Activated CD8-positive, alpha-beta memory T cell treated with anti-CD3 and anti-CD28 coated beads for 1 hour (primary cell): ENCODE measurements at regions not wholly inside any gene's neighbourhood (a gene's known extent, or its start where the extent isn't known, plus 50 kb on each side); places are given as distances from the start of the nearest gene placed in this dataset.

Experiments used
- DNase-seq, 2 donors: peaks; one replicate each; pipeline ENCODE4 v3.0.0-alpha.2; 2020; ENCODE audit warnings: low read depth in 1 of 2; ENCODE audit errors: extremely low read depth in 1 of 2

DNA sequence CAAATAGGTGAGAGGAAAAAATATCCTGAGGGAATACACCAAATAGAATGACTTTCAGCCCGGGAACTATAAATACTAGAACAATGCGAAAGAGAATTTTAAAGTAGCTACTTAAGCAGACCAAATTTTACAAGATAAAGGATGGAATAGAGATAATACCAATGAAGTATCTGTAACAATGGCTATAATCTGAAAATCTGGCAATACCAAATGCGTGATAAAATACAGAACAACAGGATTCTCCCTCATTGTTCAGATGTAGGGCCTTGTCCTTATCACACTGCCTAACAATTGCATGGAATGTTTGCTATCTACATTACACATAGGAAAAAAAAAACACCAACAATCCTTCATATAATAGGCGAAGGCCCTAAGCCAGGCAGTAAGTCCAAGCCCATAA, 815.4 kb upstream of the MDGA2 start:
- DNase-seq, result no peak

- no peak for DNase-seq
Observed at GRCh38 chr14:48473944-48474343, 798.5 kb upstream of the MDGA2 start.

- no peak for DNase-seq
Observed at GRCh38 chr14:48456051-48456450, 780.6 kb upstream of the MDGA2 start.

DNA sequence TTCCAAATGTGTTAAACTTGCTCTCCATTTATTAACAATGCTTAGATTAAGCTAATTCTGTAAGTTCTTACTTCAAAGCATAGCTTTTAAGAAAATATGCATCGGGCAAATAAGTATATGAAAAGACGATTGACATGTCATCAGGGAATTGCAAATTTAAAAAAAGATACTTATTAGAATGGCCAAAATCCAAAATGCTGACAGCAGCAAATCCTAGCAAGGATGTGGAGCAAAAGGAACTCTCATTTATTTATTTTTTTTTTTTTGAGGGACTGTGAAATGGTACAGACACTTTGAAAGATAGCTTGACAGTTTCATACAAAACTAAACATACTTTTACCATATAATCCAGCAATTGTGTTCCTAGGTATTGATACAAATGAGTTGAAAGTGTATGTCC, 779.5 kb upstream of the MDGA2 start:
- no peak for DNase-seq

GRCh38 chr14:48452437-48452995, 777.1 kb upstream of the MDGA2 start:
- DNase-seq, result no peak

- DNase-seq, result no peak
Observed at GRCh38 chr14:48435221-48435620, 759.8 kb upstream of the MDGA2 start.

DNA sequence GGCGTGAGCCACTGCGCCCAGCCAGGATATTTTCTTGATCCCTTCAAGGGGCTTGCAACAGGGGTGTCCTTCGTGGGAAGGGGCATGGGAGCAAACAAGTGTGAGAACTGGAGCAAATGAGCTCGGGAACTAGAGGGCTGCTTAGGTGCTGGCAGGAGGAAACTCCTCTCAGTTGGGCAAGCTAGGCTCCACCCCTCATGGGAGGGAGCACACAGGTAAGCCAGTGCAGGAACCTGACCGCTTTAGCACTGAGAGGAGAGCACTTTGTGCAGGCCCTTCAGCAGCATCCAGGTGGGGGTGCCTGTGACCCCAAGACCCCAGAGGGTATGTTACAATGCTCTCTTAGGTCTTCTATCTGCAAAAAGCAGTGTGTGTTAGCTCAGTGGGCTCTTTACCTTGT, 755.4 kb upstream of the MDGA2 start:
- DNase-seq, result no peak

DNA sequence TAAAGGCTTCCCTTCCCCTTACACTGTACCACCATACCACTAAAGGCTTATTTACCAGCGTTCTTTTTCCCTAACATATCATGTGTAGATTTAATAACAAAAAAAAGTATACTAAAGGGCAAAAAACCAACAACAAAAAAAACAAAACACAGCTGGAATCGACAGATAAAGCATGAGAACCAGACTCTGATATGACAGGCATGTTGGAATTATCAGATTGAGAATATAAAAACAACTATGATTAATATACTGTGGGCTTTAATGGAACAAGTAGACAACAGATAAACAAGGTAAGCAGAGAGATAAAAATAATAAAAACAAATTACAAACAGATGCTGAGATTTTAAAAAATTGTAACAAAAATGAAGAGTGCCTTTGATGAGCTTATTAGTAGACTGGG, 754.1 kb upstream of the MDGA2 start:
- DNase-seq, result no peak

- DNase-seq, result no peak
Observed at GRCh38 chr14:48417715-48418500, 742.5 kb upstream of the MDGA2 start.

GRCh38 chr14:48401321-48401720, 725.9 kb upstream of the MDGA2 start:
- no peak for DNase-seq

DNA sequence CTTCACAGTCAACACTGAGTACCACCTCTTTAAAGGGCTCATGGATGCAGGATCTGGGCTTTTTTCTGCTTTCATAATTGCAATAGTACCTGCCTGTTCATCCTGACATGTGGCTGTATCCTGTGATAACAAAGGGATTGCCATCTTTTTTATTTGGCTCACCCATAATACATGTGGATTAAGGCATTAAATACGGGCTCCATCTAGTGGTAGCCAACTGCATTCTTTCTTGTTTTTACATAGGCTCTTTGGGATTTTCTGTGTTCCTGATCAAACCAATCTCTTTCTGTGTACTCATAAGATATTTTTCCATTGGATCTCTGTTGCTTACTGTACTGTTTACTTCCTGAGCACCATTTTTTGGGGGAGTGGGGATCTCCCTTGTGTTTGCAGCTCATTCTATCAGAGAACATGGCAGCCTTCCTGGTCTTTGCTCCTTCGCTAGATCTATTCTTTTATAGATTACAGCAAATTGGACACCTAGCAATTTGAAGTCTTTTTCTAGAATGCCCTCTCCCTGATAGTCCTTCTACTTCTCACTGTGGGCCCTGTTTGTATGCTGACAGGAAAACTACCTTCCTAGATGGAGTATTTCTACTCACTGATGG, 723.4 kb upstream of the MDGA2 start:
- no peak for DNase-seq

DNA sequence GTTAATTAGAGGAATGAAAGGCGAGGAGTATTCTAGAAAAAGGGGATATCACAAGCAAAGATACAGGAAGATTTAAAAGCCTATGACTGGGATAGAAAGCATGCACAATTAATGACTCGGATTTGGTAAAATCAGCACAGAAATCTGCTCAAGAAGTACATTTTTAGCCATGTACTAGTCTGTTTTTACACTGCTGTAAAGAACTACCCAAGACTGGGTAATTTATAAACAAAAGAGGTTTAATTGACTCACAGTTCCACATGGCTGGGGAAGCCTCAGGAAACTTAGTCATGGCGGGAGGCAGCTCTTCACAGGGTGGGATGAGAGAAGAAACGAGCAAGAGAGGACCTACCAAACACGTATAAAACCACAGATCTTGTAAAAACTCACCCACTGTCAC, 716.3 kb upstream of the MDGA2 start:
- no peak for DNase-seq

GRCh38 chr14:48390346-48390745, 714.9 kb upstream of the MDGA2 start:
- DNase-seq, result no peak

DNA sequence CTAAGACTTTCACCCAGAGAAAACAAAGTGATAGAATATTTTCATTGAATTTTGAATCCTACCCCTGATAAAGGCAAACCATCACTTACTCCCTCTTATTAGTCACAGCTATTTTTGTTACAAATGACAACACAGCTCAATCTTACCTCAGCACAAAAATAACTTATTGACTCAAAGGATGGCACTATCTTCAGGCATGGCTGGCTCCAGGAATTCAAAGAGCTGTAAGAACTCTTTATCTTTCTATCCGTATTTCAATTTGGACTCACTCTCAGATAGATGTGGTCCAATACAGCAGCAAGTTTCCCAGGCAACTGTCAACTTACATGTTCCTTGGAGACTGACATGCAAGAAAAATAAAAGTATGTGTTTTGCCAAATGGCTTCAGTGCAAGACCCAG, 709.4 kb upstream of the MDGA2 start:
- no peak for DNase-seq

DNA sequence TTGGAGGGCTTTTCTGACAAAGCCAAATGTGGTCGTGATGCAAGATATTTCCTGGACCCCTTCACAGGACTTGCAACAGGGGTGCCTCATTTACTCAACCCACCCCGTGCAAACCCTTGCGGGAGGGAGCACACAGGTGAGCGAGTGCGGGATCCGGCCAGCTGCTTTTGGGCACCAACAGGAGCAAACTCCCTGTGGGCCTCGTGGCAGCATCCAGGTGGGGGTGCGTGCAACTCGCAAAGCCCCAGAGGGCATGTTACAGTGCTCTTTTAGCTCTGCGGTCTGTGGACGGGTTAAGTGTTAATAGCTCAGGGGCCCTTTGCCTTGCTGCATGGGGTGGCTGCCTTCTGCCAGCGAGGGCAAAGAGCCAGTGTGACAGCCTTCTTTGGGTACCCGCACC, 707.6 kb upstream of the MDGA2 start:
- no peak for DNase-seq

DNA sequence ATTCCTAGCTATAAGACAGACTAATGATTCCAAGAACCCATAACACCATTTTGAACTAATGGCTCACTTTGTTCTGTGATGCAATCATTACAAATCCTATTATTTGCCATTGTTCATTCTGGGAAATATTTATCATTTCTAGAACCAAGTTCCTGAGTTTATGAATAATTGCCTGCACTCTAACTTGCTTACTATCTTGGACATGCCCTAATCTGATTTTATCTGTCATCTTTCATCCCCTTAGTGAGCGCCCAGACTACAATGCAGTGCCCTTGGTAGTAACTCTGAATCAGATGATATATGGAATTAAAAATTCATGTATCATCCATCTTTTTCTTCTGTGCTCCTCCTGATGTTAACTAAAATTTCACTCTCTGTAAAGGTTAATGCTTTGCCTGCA, 703.1 kb upstream of the MDGA2 start:
- no peak for DNase-seq

DNA sequence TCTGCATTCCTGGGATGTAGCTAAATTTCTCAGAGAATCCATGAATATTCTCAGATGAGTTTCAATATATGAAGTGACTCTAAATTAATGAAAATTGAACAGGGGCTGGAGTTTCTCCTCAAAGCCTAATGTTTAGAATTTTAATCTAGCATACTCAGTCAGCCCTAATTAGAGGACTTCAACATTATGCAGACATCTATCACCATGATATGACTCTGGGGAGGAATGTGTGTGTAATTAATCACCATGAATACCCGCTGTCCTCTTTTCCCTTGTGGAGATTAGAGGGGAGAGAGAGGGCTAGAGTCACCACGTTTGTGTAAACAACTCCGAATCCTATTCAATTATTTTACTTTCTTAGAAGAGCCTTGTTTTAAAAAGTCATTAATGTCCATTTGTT, 698.6 kb upstream of the MDGA2 start:
- DNase-seq, result no peak

DNA sequence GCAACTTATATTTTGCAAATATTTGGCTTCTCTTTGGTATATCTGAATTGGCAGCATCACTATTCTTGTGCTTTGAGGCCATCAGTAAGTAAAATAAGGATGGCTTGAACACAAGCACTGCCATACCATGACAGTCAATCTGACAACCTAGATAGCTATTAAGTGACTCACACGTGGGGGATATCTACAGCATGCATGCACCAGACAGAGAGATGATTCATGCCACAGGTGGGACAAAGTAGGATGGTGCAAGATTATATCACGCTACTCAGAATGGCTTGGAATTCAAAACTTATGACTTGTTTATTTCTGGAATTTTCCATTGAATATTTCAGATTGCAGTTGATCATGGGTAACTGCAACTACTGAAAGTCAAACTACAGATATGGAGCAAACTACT, 675.6 kb upstream of the MDGA2 start:
- no peak for DNase-seq

- DNase-seq, result no peak
Observed at GRCh38 chr14:48349689-48350088, 674.3 kb upstream of the MDGA2 start.

- DNase-seq, result no peak
Observed at GRCh38 chr14:48341069-48341468, 665.7 kb upstream of the MDGA2 start.

DNA sequence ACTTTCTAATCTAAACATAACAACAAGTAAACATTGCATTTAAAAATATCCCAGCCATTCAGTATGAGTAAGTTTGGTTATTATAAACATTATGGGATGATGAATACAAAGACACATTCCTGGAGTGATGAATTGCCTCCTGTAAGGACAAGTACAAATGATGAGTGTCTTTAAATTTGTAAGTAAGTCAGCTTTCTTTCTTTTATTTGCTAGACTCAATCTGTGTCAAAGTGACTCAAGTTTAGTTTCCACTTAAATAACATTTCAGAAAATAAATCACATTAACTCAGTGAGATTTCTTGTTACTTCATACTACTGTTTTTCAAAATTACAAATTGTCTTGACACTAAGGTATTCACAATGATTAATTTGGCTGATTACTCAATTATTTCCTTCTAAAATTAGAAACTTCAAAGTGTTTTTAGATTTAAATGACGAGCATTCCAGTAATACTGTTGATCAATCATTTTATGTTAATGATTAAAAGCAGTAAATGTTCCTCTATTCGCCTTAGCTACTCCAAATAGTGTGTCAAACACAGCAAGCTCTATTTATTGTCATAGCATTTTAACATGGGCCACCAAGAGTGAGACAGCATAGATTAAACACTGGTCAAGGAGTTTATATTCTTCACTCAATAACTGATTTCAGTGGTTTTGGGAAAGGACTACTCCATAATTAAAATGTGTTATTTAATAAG, 658.0 kb upstream of the MDGA2 start:
- DNase-seq, result no peak

DNA sequence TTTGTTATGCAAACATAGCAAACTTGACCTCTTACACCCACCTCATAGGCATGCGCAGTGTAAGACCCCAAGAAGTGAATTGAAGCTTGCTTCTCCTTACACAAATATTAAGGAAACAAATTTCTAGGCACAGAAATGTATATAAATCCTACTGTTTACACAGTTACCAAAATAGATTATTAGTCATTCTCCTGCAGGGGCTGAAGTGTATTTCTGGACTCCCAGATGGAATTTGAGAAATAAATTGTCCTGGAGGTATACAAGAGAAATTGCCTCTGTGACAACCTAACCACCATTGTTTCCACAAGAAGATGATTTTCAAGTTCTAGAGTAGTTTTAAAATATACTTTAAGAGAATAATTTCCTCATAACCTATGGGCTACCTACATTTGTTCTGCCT, 656.0 kb upstream of the MDGA2 start:
- DNase-seq, result no peak
